ENCODE measurements at regions not wholly inside any gene's neighbourhood (a gene's known extent, or its start where the extent isn't known, plus 50 kb on each side); places are given as distances from the start of the nearest gene placed in this dataset.
"Not testable (repeated sequence)": the region's sequence is repeated elsewhere in the genome, so short reads cannot be mapped to it uniquely, and the experiment has no call there.

- no peak for DNase-seq
Measured at GRCh38 chr2:38243186-38243880, 133.7 kb downstream of the ATL2 start.

GRCh38 chr2:38239452-38239851, 137.6 kb downstream of the ATL2 start:
- DNase-seq = no peak

GRCh38 chr2:38238705-38239104, 138.4 kb downstream of the ATL2 start:
- DNase-seq = not testable (repeated sequence)

GRCh38 chr2:38237311-38237710, 139.8 kb downstream of the ATL2 start:
- no peak for DNase-seq

GRCh38 chr2:38233231-38233983, 143.7 kb downstream of the ATL2 start:
- DNase-seq = no peak

- DNase-seq = no peak
Measured at GRCh38 chr2:38232454-38232853, 144.6 kb downstream of the ATL2 start.

- no peak for DNase-seq
Measured at GRCh38 chr2:38230756-38231155, 146.3 kb downstream of the ATL2 start.

GRCh38 chr2:38228753-38229152, 148.3 kb downstream of the ATL2 start:
- no peak for DNase-seq

GRCh38 chr2:38224821-38225437, 149.0 kb upstream of the CYP1B1 start:
- DNase-seq = no peak

- no peak for DNase-seq
Measured at GRCh38 chr2:38224181-38224580, 148.2 kb upstream of the CYP1B1 start.

GRCh38 chr2:38223256-38223655, 147.3 kb upstream of the CYP1B1 start:
- no peak for DNase-seq

- DNase-seq = no peak
Measured at GRCh38 chr2:38220164-38220563, 144.2 kb upstream of the CYP1B1 start.

- DNase-seq = no peak
Measured at GRCh38 chr2:38218995-38219394, 143.0 kb upstream of the CYP1B1 start.

- DNase-seq = no peak
Measured at GRCh38 chr2:38218591-38218991, 142.6 kb upstream of the CYP1B1 start.

- DNase-seq = no peak
Measured at GRCh38 chr2:38217401-38218188, 141.6 kb upstream of the CYP1B1 start.

GRCh38 chr2:38216886-38217285, 140.9 kb upstream of the CYP1B1 start:
- no peak for DNase-seq

GRCh38 chr2:38215993-38216392, 140.0 kb upstream of the CYP1B1 start:
- no peak for DNase-seq

- no peak for DNase-seq
Measured at GRCh38 chr2:38215522-38215921, 139.6 kb upstream of the CYP1B1 start.

- DNase-seq = no peak
Measured at GRCh38 chr2:38214209-38214717, 138.3 kb upstream of the CYP1B1 start.

GRCh38 chr2:38213619-38214167, 137.7 kb upstream of the CYP1B1 start:
- DNase-seq = no peak

GRCh38 chr2:38212312-38212711, 136.4 kb upstream of the CYP1B1 start:
- no peak for DNase-seq

GRCh38 chr2:38207168-38207567, 131.2 kb upstream of the CYP1B1 start:
- no peak for DNase-seq

GRCh38 chr2:38203446-38203810, 127.5 kb upstream of the CYP1B1 start:
- no peak for DNase-seq

Data from inflammatory macrophage treated with lipopolysaccharide for 1 hour (primary cell).